Hindlimb muscle (tissue), 1 donor: ENCODE measurements at regions not wholly inside any gene's neighbourhood (a gene's known extent, or its start where the extent isn't known, plus 50 kb on each side); places are given as distances from the start of the nearest gene placed in this dataset.

Source experiments
- DNase-seq: peaks from one replicate; pipeline ENCODE4 v3.0.0-alpha.2; 2013

GRCh38 chrX:25503826-25504225 is 488.1 kb upstream of the ARX start:
- no peak for DNase-seq

- no peak for DNase-seq
Observed at GRCh38 chrX:25507801-25508200, 492.0 kb upstream of the ARX start.

GRCh38 chrX:25519258-25519657 is 503.5 kb upstream of the ARX start:
- DNase-seq, result no peak

GRCh38 chrX:25522443-25523010 is 506.8 kb upstream of the ARX start:
- DNase-seq, result peak; percentile 13

GRCh38 chrX:25523574-25524540 is 508.1 kb upstream of the ARX start:
- DNase-seq, result peak; percentile 53

- no peak for DNase-seq
Observed at GRCh38 chrX:25527156-25527555, 511.4 kb upstream of the ARX start.

- DNase-seq, result no peak
Observed at GRCh38 chrX:25527596-25527995, 511.8 kb upstream of the ARX start.

GRCh38 chrX:25531096-25531495 is 515.3 kb upstream of the ARX start:
- no peak for DNase-seq

GRCh38 chrX:25534091-25534490 is 518.3 kb upstream of the ARX start:
- no peak for DNase-seq

- DNase-seq, result no peak
Observed at GRCh38 chrX:25536307-25536970, 520.7 kb upstream of the ARX start.

- no peak for DNase-seq
Observed at GRCh38 chrX:25537699-25538098, 521.9 kb upstream of the ARX start.

GRCh38 chrX:25544641-25545040 is 528.9 kb upstream of the ARX start:
- DNase-seq, result no peak

- DNase-seq, result no peak
Observed at GRCh38 chrX:25548811-25549210, 533.0 kb upstream of the ARX start.

GRCh38 chrX:25555521-25555920 is 539.8 kb upstream of the ARX start:
- DNase-seq, result no peak

GRCh38 chrX:25558137-25558536 is 542.4 kb upstream of the ARX start:
- DNase-seq, result no peak

- DNase-seq, result no peak
Observed at GRCh38 chrX:25561190-25561589, 545.4 kb upstream of the ARX start.

- DNase-seq, result no peak
Observed at GRCh38 chrX:25573631-25574030, 557.9 kb upstream of the ARX start.

- DNase-seq, result no peak
Observed at GRCh38 chrX:25596921-25597320, 541.2 kb upstream of the MAGEB18 start.

GRCh38 chrX:25597551-25597950 is 540.6 kb upstream of the MAGEB18 start:
- DNase-seq, result no peak

- no peak for DNase-seq
Observed at GRCh38 chrX:25599061-25599460, 539.1 kb upstream of the MAGEB18 start.

GRCh38 chrX:25600776-25601175 is 537.4 kb upstream of the MAGEB18 start:
- DNase-seq, result no peak

GRCh38 chrX:25601323-25601722 is 536.8 kb upstream of the MAGEB18 start:
- DNase-seq, result no peak

- no peak for DNase-seq
Observed at GRCh38 chrX:25618248-25618647, 519.9 kb upstream of the MAGEB18 start.

- no peak for DNase-seq
Observed at GRCh38 chrX:25640276-25640675, 497.9 kb upstream of the MAGEB18 start.
